GM18511 (cell line): ENCODE measurements at regions not wholly inside any gene's neighbourhood (a gene's known extent, or its start where the extent isn't known, plus 50 kb on each side); places are given as distances from the start of the nearest gene placed in this dataset.

Source experiments
- ATAC-seq: cut with Tn5 transposase; IDR thresholded peaks from one replicate; pipeline ENCODE4 v1.9.1; 2021; ENCODE audit warnings: mild to moderate bottlenecking, moderate library complexity; ENCODE audit not compliant: unreplicated experiment

GRCh38 chr11:37704791-37705190 is 1106.8 kb upstream of the RAG2 start:
- ATAC-seq: no peak

- no peak for ATAC-seq
These were observed 1101.6 kb upstream of the RAG2 start for GRCh38 chr11:37699644-37700043.

GRCh38 chr11:37695283-37695682 is 1097.2 kb upstream of the RAG2 start:
- ATAC-seq: no peak

- no peak for ATAC-seq
These were observed 1091.9 kb upstream of the RAG2 start for GRCh38 chr11:37689951-37690350.

GRCh38 chr11:37688456-37688855 is 1090.4 kb upstream of the RAG2 start:
- no peak for ATAC-seq

- no peak for ATAC-seq
These were observed 1089.1 kb upstream of the RAG2 start for GRCh38 chr11:37687130-37687529.

GRCh38 chr11:37671321-37671720 is 1073.3 kb upstream of the RAG2 start:
- no peak for ATAC-seq

- ATAC-seq: no peak
These were observed 1068.9 kb upstream of the RAG2 start for GRCh38 chr11:37666960-37667359.

- no peak for ATAC-seq
These were observed 1059.6 kb upstream of the RAG2 start for GRCh38 chr11:37657645-37658044.

- ATAC-seq: no peak
These were observed 1049.7 kb upstream of the RAG2 start for GRCh38 chr11:37647767-37648166.

- ATAC-seq: no peak
These were observed 1045.9 kb upstream of the RAG2 start for GRCh38 chr11:37643968-37644367.

- no peak for ATAC-seq
These were observed 1044.3 kb upstream of the RAG2 start for GRCh38 chr11:37642296-37642695.

GRCh38 chr11:37632748-37633147 is 1034.7 kb upstream of the RAG2 start:
- no peak for ATAC-seq

GRCh38 chr11:37630866-37631265 is 1032.8 kb upstream of the RAG2 start:
- ATAC-seq: no peak

- no peak for ATAC-seq
These were observed 1025.7 kb upstream of the RAG2 start for GRCh38 chr11:37623778-37624177.

GRCh38 chr11:37621662-37622061 is 1023.6 kb upstream of the RAG2 start:
- no peak for ATAC-seq

GRCh38 chr11:37616291-37616690 is 1018.3 kb upstream of the RAG2 start:
- no peak for ATAC-seq

GRCh38 chr11:37613031-37613430 is 1015.0 kb upstream of the RAG2 start:
- ATAC-seq: no peak

- no peak for ATAC-seq
These were observed 1014.1 kb upstream of the RAG2 start for GRCh38 chr11:37612146-37612545.

- ATAC-seq: no peak
These were observed 1007.2 kb upstream of the RAG2 start for GRCh38 chr11:37605229-37605628.

- ATAC-seq: no peak
These were observed 1000.3 kb upstream of the RAG2 start for GRCh38 chr11:37598381-37598780.

GRCh38 chr11:37597776-37598175 is 999.7 kb upstream of the RAG2 start:
- no peak for ATAC-seq

GRCh38 chr11:37595845-37596244 is 997.8 kb upstream of the RAG2 start:
- no peak for ATAC-seq

- no peak for ATAC-seq
These were observed 976.3 kb upstream of the RAG2 start for GRCh38 chr11:37574361-37574760.
